Loucy (cell line): ENCODE measurements at regions not wholly inside any gene's neighbourhood (a gene's known extent, or its start where the extent isn't known, plus 50 kb on each side); places are given as distances from the start of the nearest gene placed in this dataset.

Source experiments
- H2AFZ ChIP-seq: fragments of 200-600 bp; sonication (generic); 2 replicates; pipeline ENCODE4 v1.6.0; 2016; ENCODE audit warnings: antibody characterized with exemption, mild to moderate bottlenecking, low read length, moderate library complexity
- H3F3A ChIP-seq: fragments of 200-600 bp; 2 replicates; pipeline ENCODE4 v1.6.0; 2016; ENCODE audit warnings: antibody characterized with exemption, low read depth, mild to moderate bottlenecking
- H3K27me3 ChIP-seq: fragments of 200-600 bp; sonication (generic); 2 replicates; pipeline ENCODE4 v1.6.1; 2014; ENCODE audit warnings: low read length, mild to moderate bottlenecking; ENCODE audit not compliant: insufficient read depth, poor library complexity, severe bottlenecking
- H3K36me3 ChIP-seq: fragments of 200-600 bp; sonication (generic); 2 replicates; pipeline ENCODE4 v1.6.1; 2016; ENCODE audit warnings: low read length; ENCODE audit not compliant: insufficient read depth
- H3K4me1 ChIP-seq: fragments of 200-600 bp; sonication (generic); 2 replicates; pipeline ENCODE4 v1.5.1; 2014; ENCODE audit warnings: low read length, mild to moderate bottlenecking; ENCODE audit not compliant: insufficient read depth, poor library complexity, severe bottlenecking
- H3K4me2 ChIP-seq: fragments of 200-600 bp; sonication (generic); 2 replicates; pipeline ENCODE4 v1.6.0; 2014; ENCODE audit warnings: antibody characterized with exemption, low read length, low read depth, mild to moderate bottlenecking; ENCODE audit not compliant: poor library complexity, severe bottlenecking
- H3K4me3 ChIP-seq: fragments of 200-600 bp; sonication (generic); 2 replicates; pipeline ENCODE4 v1.5.1; 2014; ENCODE audit warnings: low read length, mild to moderate bottlenecking, mixed read lengths; ENCODE audit not compliant: poor library complexity, severe bottlenecking
- H3K79me2 ChIP-seq: fragments of 200-600 bp; sonication (generic); 2 replicates; pipeline ENCODE4 v1.6.1; 2014; ENCODE audit warnings: low read length; ENCODE audit not compliant: insufficient read depth
- H3K9ac ChIP-seq: fragments of 200-600 bp; sonication (generic); 2 replicates; pipeline ENCODE4 v1.6.0; 2014; ENCODE audit warnings: mild to moderate bottlenecking, low read depth, low read length, moderate library complexity; ENCODE audit not compliant: poor library complexity, severe bottlenecking
- H3K9me2 ChIP-seq: fragments of 200-600 bp; sonication (generic); replicated peaks from 2 replicates; pipeline ENCODE4 v1.6.1; 2016; ENCODE audit warnings: low read depth, low read length, mixed read lengths
- H3K9me3 ChIP-seq: fragments of 200-600 bp; sonication (generic); 2 replicates; pipeline ENCODE4 v1.6.1; 2014; ENCODE audit warnings: mild to moderate bottlenecking, antibody characterized with exemption, low read length, low read depth; ENCODE audit not compliant: insufficient read depth
- H4K20me1 ChIP-seq: fragments of 200-600 bp; sonication (generic); 2 replicates; pipeline ENCODE4 v1.6.0; 2014; ENCODE audit warnings: antibody characterized with exemption, low read length, mild to moderate bottlenecking; ENCODE audit not compliant: insufficient read depth, poor library complexity, severe bottlenecking
- CTCF ChIP-seq: fragments of 200-600 bp; sonication (generic); conservative IDR thresholded peaks from 2 replicates; pipeline ENCODE4 v1.5.1; 2014; ENCODE audit warnings: mild to moderate bottlenecking, antibody characterized with exemption, low read length
- EZH2phosphoT487 ChIP-seq: fragments of 200-600 bp; IDR thresholded peaks from 2 replicates; pipeline ENCODE4 v1.6.1; 2018; ENCODE audit warnings: antibody characterized with exemption, mild to moderate bottlenecking, moderate library complexity, borderline replicate concordance

GRCh38 chr7:115658223-115658622 lies 372.3 kb downstream of the TFEC start:
- Histone ChIP-seq H3K79me2 (no peaks in the 10 kb centered on the region), H3F3A (no peaks in the 10 kb centered on the region), H3K9me2 (no peaks in the 10 kb centered on the region), H4K20me1 (no peaks in the 10 kb centered on the region), H2AFZ (no peak overlapping the region), H3K4me2 (no peak overlapping the region), H3K9ac (no peak overlapping the region), H3K27me3 (no peaks in the 10 kb centered on the region), H3K4me3 (no peak overlapping the region), H3K36me3 (no peaks in the 10 kb centered on the region), H3K9me3 (no peaks in the 10 kb centered on the region), H3K4me1 (no peaks in the 10 kb centered on the region)
- TF ChIP-seq EZH2phosphoT487 (no peak), CTCF (no peak)

GRCh38 chr7:115654384-115655214 lies 376.0 kb downstream of the TFEC start:
- no peak overlapping the region for H3K4me3 ChIP-seq
- no peak overlapping the region for H3K9ac ChIP-seq
- no peaks in the 10 kb centered on the region for H3K9me3 ChIP-seq
- H3K36me3 ChIP-seq = no peaks in the 10 kb centered on the region
- no peaks in the 10 kb centered on the region for H3K4me1 ChIP-seq
- no peaks in the 10 kb centered on the region for H3K27me3 ChIP-seq
- no peak overlapping the region for H3K4me2 ChIP-seq
- TF ChIP-seq CTCF (no peak), EZH2phosphoT487 (no peak)
- H3K9me2 ChIP-seq = no peaks in the 10 kb centered on the region
- H2AFZ ChIP-seq = no peak overlapping the region
- no peaks in the 10 kb centered on the region for H3F3A ChIP-seq
- H4K20me1 ChIP-seq = no peaks in the 10 kb centered on the region
- H3K79me2 ChIP-seq = no peaks in the 10 kb centered on the region

- Histone ChIP-seq H3K79me2 (no peaks in the 10 kb centered on the region), H3K9ac (no peak overlapping the region), H3K9me3 (no peaks in the 10 kb centered on the region), H3K4me1 (no peaks in the 10 kb centered on the region), H3K9me2 (no peaks in the 10 kb centered on the region), H3K36me3 (no peaks in the 10 kb centered on the region), H3K27me3 (no peaks in the 10 kb centered on the region), H2AFZ (no peak overlapping the region), H4K20me1 (no peaks in the 10 kb centered on the region), H3F3A (no peaks in the 10 kb centered on the region), H3K4me2 (no peak overlapping the region), H3K4me3 (no peak overlapping the region)
- TF ChIP-seq EZH2phosphoT487 (no peak), CTCF (no peak)
Measured at GRCh38 chr7:115649429-115649828, 381.1 kb downstream of the TFEC start.
